Omental fat pad (tissue), 3 donors: ENCODE measurements at regions not wholly inside any gene's neighbourhood (a gene's known extent, or its start where the extent isn't known, plus 50 kb on each side); places are given as distances from the start of the nearest gene placed in this dataset.

Experiments
- ATAC-seq: fragments of 150-250 bp; one replicate; pipeline ENCODE4 v1.9.1; 2016; ENCODE audit warnings: mild to moderate bottlenecking, moderate library complexity; ENCODE audit not compliant: low FRiP score
- DNase-seq: peaks from one replicate; pipeline ENCODE4 v3.0.0-alpha.2; 2019; ENCODE audit warnings: low spot score
- TF ChIP-seq, protein P1 (sequence below), 3 donors: fragments of 450-650 bp; IDR thresholded peaks; one replicate each; pipeline ENCODE4 v1.5.1; 2016 to 2017; ENCODE audit warnings: antibody characterized with exemption in 3 of 3, mild to moderate bottlenecking in 3 of 3, moderate library complexity in 2 of 3

DNA sequence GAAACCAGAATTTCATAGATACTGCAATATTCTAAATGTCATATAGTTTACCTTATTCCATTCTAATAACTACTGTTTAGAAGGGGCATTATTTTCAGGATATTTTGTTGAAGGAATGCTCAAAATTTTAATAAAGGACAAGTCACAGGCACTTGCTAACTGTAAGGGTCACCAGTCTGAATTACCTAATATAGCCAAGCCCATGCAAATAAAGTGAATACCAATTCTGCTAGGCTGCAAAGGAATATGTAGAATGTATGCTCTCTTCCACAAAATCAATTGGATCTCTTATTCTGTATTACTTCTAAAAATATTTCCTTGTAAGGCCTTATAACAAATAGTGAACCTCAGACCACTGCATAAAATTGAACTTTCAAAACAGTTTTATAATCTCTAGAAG, 52.3 kb upstream of the FAT4 start:
- DNase-seq: no peak
- TF ChIP-seq, protein P1, sequence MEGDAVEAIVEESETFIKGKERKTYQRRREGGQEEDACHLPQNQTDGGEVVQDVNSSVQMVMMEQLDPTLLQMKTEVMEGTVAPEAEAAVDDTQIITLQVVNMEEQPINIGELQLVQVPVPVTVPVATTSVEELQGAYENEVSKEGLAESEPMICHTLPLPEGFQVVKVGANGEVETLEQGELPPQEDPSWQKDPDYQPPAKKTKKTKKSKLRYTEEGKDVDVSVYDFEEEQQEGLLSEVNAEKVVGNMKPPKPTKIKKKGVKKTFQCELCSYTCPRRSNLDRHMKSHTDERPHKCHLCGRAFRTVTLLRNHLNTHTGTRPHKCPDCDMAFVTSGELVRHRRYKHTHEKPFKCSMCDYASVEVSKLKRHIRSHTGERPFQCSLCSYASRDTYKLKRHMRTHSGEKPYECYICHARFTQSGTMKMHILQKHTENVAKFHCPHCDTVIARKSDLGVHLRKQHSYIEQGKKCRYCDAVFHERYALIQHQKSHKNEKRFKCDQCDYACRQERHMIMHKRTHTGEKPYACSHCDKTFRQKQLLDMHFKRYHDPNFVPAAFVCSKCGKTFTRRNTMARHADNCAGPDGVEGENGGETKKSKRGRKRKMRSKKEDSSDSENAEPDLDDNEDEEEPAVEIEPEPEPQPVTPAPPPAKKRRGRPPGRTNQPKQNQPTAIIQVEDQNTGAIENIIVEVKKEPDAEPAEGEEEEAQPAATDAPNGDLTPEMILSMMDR (IDR thresholded peaks at IDR 0.05): no peak
- no peak for ATAC-seq

DNA sequence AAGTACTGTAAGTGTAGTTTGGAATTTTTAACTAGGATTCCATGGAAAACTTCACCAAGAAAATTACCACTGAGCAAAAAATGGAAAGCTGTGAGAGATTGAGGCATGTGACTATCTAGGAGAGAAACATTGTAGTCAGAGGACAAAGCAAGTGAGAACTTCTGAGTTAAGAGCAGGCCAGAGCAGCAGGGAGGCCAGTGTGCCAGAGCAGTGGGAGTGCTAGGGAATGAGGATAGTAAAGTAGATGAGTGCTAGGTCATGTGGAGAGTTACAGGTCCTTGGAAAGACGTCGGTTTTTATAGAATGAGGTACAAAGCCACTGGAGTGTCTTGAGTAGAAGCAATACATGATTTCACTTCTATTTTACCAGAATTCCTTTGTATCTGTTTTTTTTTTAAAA, 52.7 kb upstream of the FAT4 start:
- ATAC-seq: no peak

DNA sequence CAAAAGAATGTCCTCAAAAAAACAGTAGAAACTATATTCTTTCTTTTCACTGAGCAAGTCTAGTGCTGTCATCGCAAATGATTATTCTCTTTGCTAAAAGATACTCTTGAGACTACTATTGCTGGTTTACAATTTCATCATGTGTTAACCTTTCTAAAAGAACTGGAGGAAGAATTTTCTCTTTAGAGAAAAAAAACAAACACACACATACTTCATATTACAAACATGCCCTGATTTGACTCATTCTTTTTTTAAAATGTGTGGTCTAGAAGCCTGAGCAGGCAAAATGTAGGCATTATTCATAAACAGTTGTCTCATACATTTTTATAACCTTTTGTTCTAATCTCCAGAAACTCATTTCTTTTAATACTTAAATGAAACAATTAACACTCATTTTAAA, 60.6 kb upstream of the FAT4 start:
- no peak for DNase-seq
- no peak for ATAC-seq
- TF ChIP-seq, protein P1 (IDR thresholded peaks at IDR 0.05): no peak

More for the DNA sequence above, 52.7 kb upstream of the FAT4 start:
- no peak for DNase-seq
- TF ChIP-seq, protein P1 (IDR thresholded peaks at IDR 0.05): no peak

DNA sequence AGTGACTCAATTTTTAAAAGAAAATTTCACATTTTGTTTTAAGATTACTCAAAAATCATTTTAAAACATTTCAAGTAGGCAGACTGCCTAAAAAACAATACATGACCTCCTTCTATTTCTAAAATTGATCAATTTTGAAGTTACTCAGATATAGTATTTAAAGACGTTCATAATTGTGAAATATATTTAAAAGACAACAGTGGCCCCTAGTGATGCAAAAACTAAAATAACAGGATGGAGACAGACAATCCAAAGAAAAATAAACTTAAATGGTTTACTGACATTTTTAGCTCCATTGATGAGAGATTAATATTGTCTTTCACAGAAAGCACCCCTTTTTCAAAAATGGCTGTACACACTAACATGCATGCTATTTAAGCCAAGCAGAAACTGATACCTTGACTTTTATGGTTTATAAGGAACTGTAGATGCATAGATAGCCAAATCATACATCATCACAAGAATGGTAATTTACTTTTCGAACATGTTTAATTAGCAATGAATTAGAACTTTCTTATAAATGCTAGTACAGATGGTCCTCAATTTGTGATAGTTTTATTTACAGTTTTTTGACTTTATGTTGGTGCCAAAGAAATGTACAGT, 69.8 kb upstream of the FAT4 start:
- ATAC-seq (no peak), DNase-seq (no peak)

DNA sequence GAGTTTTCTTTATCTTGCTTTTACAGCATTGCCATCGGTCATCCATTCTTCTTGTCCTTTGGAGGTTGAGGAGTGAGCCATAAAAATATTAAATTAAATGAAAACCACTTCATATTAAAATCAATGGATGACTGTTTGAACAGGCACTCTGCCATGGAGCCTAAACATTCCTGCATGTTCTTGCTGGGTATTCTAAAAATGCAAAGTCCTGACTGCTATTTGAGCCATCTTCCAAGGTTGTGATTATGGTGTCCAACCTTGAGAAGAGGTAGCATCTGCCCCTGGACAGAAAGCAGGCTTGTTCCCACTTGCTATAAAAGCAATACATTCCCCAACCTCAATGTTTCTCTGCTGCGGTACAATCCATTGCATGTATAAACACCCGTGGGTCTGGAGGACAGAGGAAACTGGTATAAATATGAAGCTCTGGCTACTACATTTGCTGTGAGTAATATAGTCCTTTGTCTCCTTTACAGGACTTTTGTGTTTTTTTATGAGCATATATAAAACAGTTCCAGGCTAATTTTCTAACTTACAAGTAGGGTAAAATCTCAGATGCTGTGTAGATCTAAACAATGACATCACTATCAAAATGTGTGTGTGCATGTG, 70.9 kb upstream of the FAT4 start:
- TF ChIP-seq, protein P1 (IDR thresholded peaks at IDR 0.05): no peak
- no peak for ATAC-seq

More for the DNA sequence above, 69.8 kb upstream of the FAT4 start:
- TF ChIP-seq, protein P1 (IDR thresholded peaks at IDR 0.05): no peak

DNA sequence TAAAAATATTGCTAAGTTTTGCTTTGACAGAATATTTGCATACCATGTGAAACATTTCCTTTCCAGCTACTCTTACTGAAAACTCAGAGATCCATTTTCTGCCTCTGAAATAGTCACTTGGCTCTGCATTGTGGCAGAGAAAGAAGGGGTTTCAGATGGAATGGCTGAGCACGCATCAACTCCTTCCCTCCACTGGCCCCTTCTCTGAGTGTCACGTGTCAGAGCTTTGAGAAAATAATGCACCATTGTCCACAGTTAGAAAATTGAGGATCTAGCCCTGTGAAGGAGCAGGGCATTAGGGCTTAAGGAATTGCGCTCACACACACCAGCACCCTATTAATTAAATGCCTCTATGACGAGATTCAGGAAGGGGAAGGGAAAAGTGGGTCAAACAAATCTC, 78.8 kb upstream of the FAT4 start:
- ATAC-seq (no peak), DNase-seq (no peak)
- TF ChIP-seq, protein P1 (IDR thresholded peaks at IDR 0.05): no peak

More for the DNA sequence above, 70.9 kb upstream of the FAT4 start:
- DNase-seq: no peak

DNA sequence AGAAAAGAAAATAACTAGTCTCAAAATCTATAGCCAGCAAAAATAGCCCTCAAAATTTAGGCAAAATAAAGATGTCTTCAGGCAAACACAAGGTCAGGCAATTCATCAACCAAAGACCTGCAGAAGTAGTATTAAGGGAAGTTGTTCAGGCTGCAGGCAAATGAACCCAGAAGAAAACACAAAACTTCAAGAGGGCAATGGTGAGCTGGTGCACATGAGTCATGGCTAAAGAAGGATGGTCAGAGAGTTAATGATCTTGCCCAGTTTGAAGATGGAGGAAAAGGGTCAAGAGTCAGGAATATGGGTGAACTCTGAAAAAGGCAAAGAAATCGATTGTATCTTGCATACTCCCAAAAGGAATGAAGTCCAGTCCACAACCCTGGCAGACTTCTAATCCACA, 83.1 kb upstream of the FAT4 start:
- ATAC-seq (no peak), DNase-seq (no peak)
- TF ChIP-seq, protein P1 (IDR thresholded peaks at IDR 0.05): no peak
